VCaP (cell line): ENCODE measurements at regions not wholly inside any gene's neighbourhood (a gene's known extent, or its start where the extent isn't known, plus 50 kb on each side); places are given as distances from the start of the nearest gene placed in this dataset.

ENCODE experiments used
- H3K27ac ChIP-seq: fragments of 450-650 bp; 2 replicates; pipeline ENCODE4 v1.5.1; 2017
- TF ChIP-seq, protein P1 (sequence below): fragments of 450-650 bp; conservative IDR thresholded peaks from 2 replicates; pipeline ENCODE4 v1.5.1; 2017; ENCODE audit warnings: mild to moderate bottlenecking, moderate library complexity

GRCh38 chrX:116276261-116276660, 105.7 kb downstream of the AGTR2 start:
- H3K27ac ChIP-seq = no peak overlapping the region
- TF ChIP-seq, protein P1, sequence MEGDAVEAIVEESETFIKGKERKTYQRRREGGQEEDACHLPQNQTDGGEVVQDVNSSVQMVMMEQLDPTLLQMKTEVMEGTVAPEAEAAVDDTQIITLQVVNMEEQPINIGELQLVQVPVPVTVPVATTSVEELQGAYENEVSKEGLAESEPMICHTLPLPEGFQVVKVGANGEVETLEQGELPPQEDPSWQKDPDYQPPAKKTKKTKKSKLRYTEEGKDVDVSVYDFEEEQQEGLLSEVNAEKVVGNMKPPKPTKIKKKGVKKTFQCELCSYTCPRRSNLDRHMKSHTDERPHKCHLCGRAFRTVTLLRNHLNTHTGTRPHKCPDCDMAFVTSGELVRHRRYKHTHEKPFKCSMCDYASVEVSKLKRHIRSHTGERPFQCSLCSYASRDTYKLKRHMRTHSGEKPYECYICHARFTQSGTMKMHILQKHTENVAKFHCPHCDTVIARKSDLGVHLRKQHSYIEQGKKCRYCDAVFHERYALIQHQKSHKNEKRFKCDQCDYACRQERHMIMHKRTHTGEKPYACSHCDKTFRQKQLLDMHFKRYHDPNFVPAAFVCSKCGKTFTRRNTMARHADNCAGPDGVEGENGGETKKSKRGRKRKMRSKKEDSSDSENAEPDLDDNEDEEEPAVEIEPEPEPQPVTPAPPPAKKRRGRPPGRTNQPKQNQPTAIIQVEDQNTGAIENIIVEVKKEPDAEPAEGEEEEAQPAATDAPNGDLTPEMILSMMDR = no peak

- no peak overlapping the region for H3K27ac ChIP-seq
- TF ChIP-seq, protein P1 = no peak
These were observed 107.0 kb downstream of the AGTR2 start for GRCh38 chrX:116277351-116278225.

GRCh38 chrX:116278826-116279225, 108.3 kb downstream of the AGTR2 start:
- H3K27ac ChIP-seq = no peak overlapping the region
- TF ChIP-seq, protein P1 = no peak

DNA sequence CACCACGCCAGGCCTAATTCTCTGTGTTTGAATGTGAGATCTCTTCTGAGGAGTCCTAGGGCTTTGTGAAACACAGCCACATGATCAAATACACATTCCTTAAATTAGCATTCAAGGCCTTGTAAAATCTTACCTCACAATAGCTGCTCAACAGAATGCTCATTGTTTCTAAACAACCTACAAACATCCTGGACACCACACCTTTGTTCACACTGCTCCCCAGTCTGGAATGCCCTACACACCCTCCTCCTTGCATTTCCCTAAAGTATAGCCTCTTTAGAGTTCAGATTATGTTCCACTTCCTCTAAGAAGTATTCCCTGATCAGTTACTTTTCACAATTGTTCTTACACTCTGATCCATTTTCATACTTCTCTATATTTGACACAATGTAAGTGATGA, 110.6 kb downstream of the AGTR2 start:
- TF ChIP-seq, protein P1 = no peak

GRCh38 chrX:116282751-116283150, 112.2 kb downstream of the AGTR2 start:
- TF ChIP-seq, protein P1 = no peak
- no peak overlapping the region for H3K27ac ChIP-seq

More for the DNA sequence above, 110.6 kb downstream of the AGTR2 start:
- H3K27ac ChIP-seq = no peak overlapping the region

DNA sequence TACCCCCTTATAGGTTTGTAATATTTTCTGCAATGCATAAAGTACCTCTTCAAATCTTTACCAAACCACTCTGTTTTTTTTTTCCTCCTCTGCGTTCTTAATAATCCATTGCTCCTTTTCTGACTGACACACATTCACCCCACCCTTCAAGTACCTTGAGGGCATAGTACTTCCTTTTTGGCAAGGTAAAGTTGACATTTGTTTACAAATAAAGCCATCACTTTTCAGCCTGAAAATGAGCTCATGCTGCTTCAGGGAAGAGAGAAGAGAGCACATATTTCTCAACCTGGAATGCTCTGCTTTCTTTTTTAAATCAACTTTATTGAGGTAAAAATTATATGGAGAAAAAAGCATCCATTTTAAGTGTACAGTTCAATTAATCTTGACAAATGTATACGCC, 113.9 kb downstream of the AGTR2 start:
- no peak overlapping the region for H3K27ac ChIP-seq
- TF ChIP-seq, protein P1 = no peak

DNA sequence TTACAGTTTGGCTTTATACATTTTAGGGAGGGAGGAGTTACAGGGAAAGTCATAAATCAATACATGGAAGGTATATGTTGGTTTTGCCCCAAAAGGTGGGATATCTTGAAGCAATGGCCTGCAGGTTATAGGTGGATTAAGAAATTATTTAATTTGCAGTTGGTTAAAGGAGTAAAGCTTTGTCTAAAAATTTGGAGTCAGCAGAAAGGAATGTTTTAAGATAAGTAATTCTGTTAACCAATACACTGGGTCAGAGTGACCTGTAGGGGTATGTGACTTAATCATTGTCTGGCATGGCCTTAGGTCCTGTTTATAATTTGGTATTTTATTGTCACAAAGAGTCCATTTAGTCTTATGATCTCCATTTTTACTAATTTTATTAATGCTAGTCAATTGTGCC, 115.0 kb downstream of the AGTR2 start:
- TF ChIP-seq, protein P1 = no peak
- H3K27ac ChIP-seq = no peak overlapping the region
